B cell (primary cell): ENCODE measurements at regions not wholly inside any gene's neighbourhood (a gene's known extent, or its start where the extent isn't known, plus 50 kb on each side); places are given as distances from the start of the nearest gene placed in this dataset.

Experiments
- ATAC-seq: fragments of 200-7000 bp; cut with Tn5 transposase; one replicate; pipeline ENCODE4 v1.10.0; 2021; ENCODE audit warnings: low read depth, mild to moderate bottlenecking, moderate number of reproducible peaks, moderate library complexity
- CTCF ChIA-PET: fragments of 350-600 bp; sonication (Branson Sonifier 250); formaldehyde crosslinking; loops from one replicate; lab custom pipeline; 2021; ENCODE audit warnings: antibody characterized with exemption, inconsistent platforms; lab: Charles Lee
- POLR2A ChIA-PET: fragments of 350-600 bp; sonication (Branson Sonifier 250); formaldehyde crosslinking; loops from one replicate; lab custom pipeline; 2021; ENCODE audit warnings: antibody characterized with exemption; lab: Charles Lee
- DNase-seq: peaks from one replicate; pipeline ENCODE4 v3.0.0; 2013
- H2AFZ ChIP-seq: 2 replicates; pipeline ENCODE4 v1.6.1; 2012; ENCODE audit warnings: mild to moderate bottlenecking, low read depth, low read length; ENCODE audit not compliant: insufficient read depth, poor library complexity, severe bottlenecking
- H3K27ac ChIP-seq, 2 donors: 1 replicate in 1 of 2; 2 replicates in 1 of 2; pipeline ENCODE4 v1.5.1; 2012 to 2013; ENCODE audit warnings: low read length in 2 of 2, mild to moderate bottlenecking in 2 of 2, moderate library complexity in 1 of 2
- H3K27me3 ChIP-seq, 4 experiments: fragments of 200-600 bp in 1 of 4; sonication (generic) in 1 of 4; replicated peaks in 1 of 4; 1 replicate in 2 of 4; 2 replicates in 2 of 4; pipeline versions ENCODE4 v1.6.1 to v1.7.0; 2013 to 2016; ENCODE audit warnings: low read length in 3 of 4, mild to moderate bottlenecking in 2 of 4, mixed read lengths in 1 of 4, moderate library complexity in 1 of 4; ENCODE audit not compliant: insufficient read depth in 4 of 4, control insufficient read depth in 3 of 4; ENCODE audit errors: control extremely low read depth in 1 of 4
- H3K36me3 ChIP-seq, 2 experiments: replicated peaks in 1 of 2; 1 replicate in 1 of 2; 2 replicates in 1 of 2; pipeline versions ENCODE4 v1.6.1 to v1.7.1; 2013; ENCODE audit warnings: low read length in 1 of 2; ENCODE audit not compliant: insufficient read depth in 2 of 2, control insufficient read depth in 1 of 2; ENCODE audit errors: control extremely low read depth in 1 of 2, extremely low read depth in 1 of 2
- H3K4me1 ChIP-seq, 2 donors: fragments of 200-600 bp in 1 of 2; sonication (generic) in 1 of 2; 1 replicate in 1 of 2; 2 replicates in 1 of 2; pipeline versions ENCODE4 v1.5.1 to v1.6.1; 2013 to 2017; ENCODE audit warnings: low read length in 2 of 2; ENCODE audit not compliant: control insufficient read depth in 2 of 2, insufficient read depth in 2 of 2
- H3K4me2 ChIP-seq: replicated peaks from 2 replicates; pipeline ENCODE3; 2012; ENCODE audit warnings: mild to moderate bottlenecking, low read depth, low read length; ENCODE audit not compliant: poor library complexity, severe bottlenecking
- H3K4me3 ChIP-seq, 5 experiments: fragments of 200-600 bp in 1 of 5; sonication (generic) in 1 of 5; 1 replicate in 3 of 5; 2 replicates in 2 of 5; pipeline versions ENCODE4 v1.5.1 to v1.7.0; 2011 to 2016; ENCODE audit warnings: low read length in 4 of 5, mild to moderate bottlenecking in 4 of 5, low read depth in 2 of 5, control low read depth in 1 of 5, moderate library complexity in 1 of 5; ENCODE audit not compliant: insufficient read depth in 1 of 5; ENCODE audit errors: control extremely low read depth in 1 of 5, extremely low read depth in 1 of 5
- H3K79me2 ChIP-seq: fragments of 200-600 bp; sonication (generic); one replicate; pipeline ENCODE4 v1.6.0; 2016; ENCODE audit warnings: low read length; ENCODE audit not compliant: control insufficient read depth, insufficient read depth
- H3K9ac ChIP-seq: fragments of 200-600 bp; sonication (generic); 2 replicates; pipeline ENCODE4 v1.6.1; 2017; ENCODE audit warnings: mild to moderate bottlenecking, low read length, moderate library complexity
- H3K9me3 ChIP-seq, 3 donors: one replicate each; pipeline versions ENCODE4 v1.6.1 to v1.7.1; 2013; ENCODE audit warnings: low read length in 2 of 3; ENCODE audit not compliant: control insufficient read depth in 2 of 3, insufficient read depth in 1 of 3; ENCODE audit errors: control extremely low read depth in 1 of 3
- H4K20me1 ChIP-seq: 2 replicates; pipeline ENCODE4 v1.6.0; 2012; ENCODE audit warnings: mild to moderate bottlenecking, low read length; ENCODE audit not compliant: insufficient read depth, control insufficient read depth, poor library complexity, severe bottlenecking
- H3K27ac Mint-ChIP-seq: one replicate; pipeline ENCODE4 v1.8.0; 2021; ENCODE audit warnings: mixed read lengths
- H3K27me3 Mint-ChIP-seq: one replicate; pipeline ENCODE4 v1.8.0; 2021; ENCODE audit warnings: mixed read lengths
- H3K4me1 Mint-ChIP-seq: one replicate; pipeline ENCODE4 v1.8.0; 2021; ENCODE audit warnings: mixed read lengths
- H3K4me3 Mint-ChIP-seq: one replicate; pipeline ENCODE4 v1.8.0; 2021; ENCODE audit warnings: mixed read lengths
- H3K9me3 Mint-ChIP-seq: one replicate; pipeline ENCODE4 v1.8.0; 2022; ENCODE audit warnings: mixed read lengths; ENCODE audit not compliant: insufficient read depth
- EZH2 ChIP-seq: IDR thresholded peaks from 2 replicates; pipeline ENCODE4 v1.6.1; 2012; ENCODE audit warnings: borderline replicate concordance, low read depth, mild to moderate bottlenecking, moderate library complexity, low read length; ENCODE audit not compliant: insufficient read depth, poor library complexity, severe bottlenecking
- WGBS: methylation state at CpG from one replicate; pipeline ENCODE4 v1.1.5; 2013; ENCODE audit warnings: missing lambda C conversion rate; ENCODE audit not compliant: insufficient coverage; 5-methylcytosine and 5-hydroxymethylcytosine counted together
- intact Hi-C: fragments of 100-400 bp; cut with micrococcal nuclease; formaldehyde crosslinking; loops from one replicate; pipeline ENCODE4 v1.10.0; 2022
- TF ChIP-seq, protein P1 (sequence below): fragments of 200-600 bp; IDR thresholded peaks from one replicate; pipeline ENCODE4 v1.8.0; 2022; ENCODE audit warnings: antibody characterized with exemption, mild to moderate bottlenecking

GRCh38 chr1:58839846-58840835, 56.3 kb upstream of the JUN start:
- Histone ChIP-seq H3K4me2 (no peak overlapping the region), H3K9me3 (no peaks in the 10 kb centered on the region), H3K27ac (no peak overlapping the region), H2AFZ (no peak overlapping the region), H3K79me2 (no peaks in the 10 kb centered on the region), H3K27me3 (no peaks in the 10 kb centered on the region), H4K20me1 (no peaks in the 10 kb centered on the region), H3K36me3 (no peaks in the 10 kb centered on the region), H3K9ac (no peak overlapping the region), H3K4me3 (no peak overlapping the region), H3K4me1 (no peaks in the 10 kb centered on the region)
- Mint-ChIP-seq H3K4me1 (no peaks in the 10 kb centered on the region), H3K27me3 (no peaks in the 10 kb centered on the region), H3K27ac (no peak overlapping the region), H3K9me3 (no peaks in the 10 kb centered on the region), H3K4me3 (no peak overlapping the region)
- DNase-seq (no peak), ATAC-seq (no peak)
- TF ChIP-seq EZH2: no peak
- TF ChIP-seq, protein P1, sequence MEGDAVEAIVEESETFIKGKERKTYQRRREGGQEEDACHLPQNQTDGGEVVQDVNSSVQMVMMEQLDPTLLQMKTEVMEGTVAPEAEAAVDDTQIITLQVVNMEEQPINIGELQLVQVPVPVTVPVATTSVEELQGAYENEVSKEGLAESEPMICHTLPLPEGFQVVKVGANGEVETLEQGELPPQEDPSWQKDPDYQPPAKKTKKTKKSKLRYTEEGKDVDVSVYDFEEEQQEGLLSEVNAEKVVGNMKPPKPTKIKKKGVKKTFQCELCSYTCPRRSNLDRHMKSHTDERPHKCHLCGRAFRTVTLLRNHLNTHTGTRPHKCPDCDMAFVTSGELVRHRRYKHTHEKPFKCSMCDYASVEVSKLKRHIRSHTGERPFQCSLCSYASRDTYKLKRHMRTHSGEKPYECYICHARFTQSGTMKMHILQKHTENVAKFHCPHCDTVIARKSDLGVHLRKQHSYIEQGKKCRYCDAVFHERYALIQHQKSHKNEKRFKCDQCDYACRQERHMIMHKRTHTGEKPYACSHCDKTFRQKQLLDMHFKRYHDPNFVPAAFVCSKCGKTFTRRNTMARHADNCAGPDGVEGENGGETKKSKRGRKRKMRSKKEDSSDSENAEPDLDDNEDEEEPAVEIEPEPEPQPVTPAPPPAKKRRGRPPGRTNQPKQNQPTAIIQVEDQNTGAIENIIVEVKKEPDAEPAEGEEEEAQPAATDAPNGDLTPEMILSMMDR: no peak
- intact Hi-C loops: loop anchor here (2.0 kb wide), 1 partner anchor 99 kb away; no protein-coding TSS in a partner anchor
- WGBS: 100% methylated on average over 2 of the region's 5 CpGs
- CTCF ChIA-PET: interaction anchor here (0.5 to 1.5 kb wide), 7 partner anchors 14 to 859 kb away, joined by 3 to 4 read pairs (median 3); no protein-coding TSS in a partner anchor
- POLR2A ChIA-PET: no interaction called here

DNA sequence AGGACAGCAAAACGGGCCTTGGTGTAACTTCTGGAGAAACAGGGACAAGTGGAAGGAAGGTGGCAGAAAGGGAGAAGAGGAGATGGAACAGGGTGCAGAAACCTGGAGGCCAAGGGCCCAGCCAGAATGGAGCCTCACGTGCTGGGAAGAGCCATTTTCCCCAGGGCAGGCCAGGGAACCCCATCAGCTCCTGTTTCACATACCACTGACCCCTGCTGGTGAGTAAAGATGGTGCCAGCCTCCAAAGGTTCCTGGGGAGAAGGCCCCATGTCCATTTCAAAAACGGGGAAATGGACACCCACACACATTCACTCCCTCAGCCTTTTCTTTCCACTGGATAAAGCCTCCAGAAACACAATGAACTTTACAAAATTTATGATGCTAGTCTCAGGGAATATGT, 57.6 kb upstream of the JUN start:
- no peak overlapping the region for H2AFZ ChIP-seq
- peak; percentile 44 for DNase-seq
- intact Hi-C loops: loop anchor here (1.0 to 2.0 kb wide), 2 partner anchors 56 to 101 kb away; no protein-coding TSS in a partner anchor

More for the DNA sequence above, 57.6 kb upstream of the JUN start:
- Mint-ChIP-seq H3K4me3 (no peak overlapping the region), H3K27ac (no peak overlapping the region), H3K27me3 (no peaks in the 10 kb centered on the region), H3K9me3 (no peaks in the 10 kb centered on the region), H3K4me1 (peaks cover 2% of the 10 kb centered on the region)
- H3K4me3 ChIP-seq: no peak overlapping the region
- no peak overlapping the region for H3K4me2 ChIP-seq
- WGBS: 83% methylated on average over 2 of the region's 3 CpGs
- TF ChIP-seq, protein P1: peak; percentile 27
- no peak for TF ChIP-seq EZH2
- H3K36me3 ChIP-seq: no peaks in the 10 kb centered on the region
- no peak overlapping the region for H3K27ac ChIP-seq
- ATAC-seq: peak; percentile 51
- ChIA-PET POLR2A (no interaction called here), CTCF (interaction anchor here (0.6 to 2.3 kb wide), 7 partner anchors 21 to 857 kb away, joined by 3 to 5 read pairs (median 3); no protein-coding TSS in a partner anchor)
- no peaks in the 10 kb centered on the region for H3K27me3 ChIP-seq
- no peaks in the 10 kb centered on the region for H4K20me1 ChIP-seq
- no peaks in the 10 kb centered on the region for H3K9me3 ChIP-seq
- H3K4me1 ChIP-seq: no peaks in the 10 kb centered on the region
- no peaks in the 10 kb centered on the region for H3K79me2 ChIP-seq
- no peak overlapping the region for H3K9ac ChIP-seq
